PC-9 (cell line): ENCODE measurements at regions not wholly inside any gene's neighbourhood (a gene's known extent, or its start where the extent isn't known, plus 50 kb on each side); places are given as distances from the start of the nearest gene placed in this dataset.

Source experiments
- CTCF ChIP-seq: fragments of 200-600 bp; sonication (generic); conservative IDR thresholded peaks from 2 replicates; pipeline ENCODE4 v1.6.1; 2017; ENCODE audit warnings: mixed run types, antibody characterized with exemption, mild to moderate bottlenecking, moderate library complexity
- EZH2 ChIP-seq: fragments of 200-600 bp; sonication (generic); IDR thresholded peaks from 2 replicates; pipeline ENCODE4 v1.8.0; 2017; ENCODE audit warnings: antibody characterized with exemption, low read depth

GRCh38 chr1:98515744-98516143 lies 145.8 kb upstream of the SNX7 start:
- TF ChIP-seq EZH2 (no peak), CTCF (no peak)
